ENCODE measurements at regions not wholly inside any gene's neighbourhood (a gene's known extent, or its start where the extent isn't known, plus 50 kb on each side); places are given as distances from the start of the nearest gene placed in this dataset.
"Not testable (repeated sequence)": the region's sequence is repeated elsewhere in the genome, so short reads cannot be mapped to it uniquely, and the experiment has no call there.

DNA sequence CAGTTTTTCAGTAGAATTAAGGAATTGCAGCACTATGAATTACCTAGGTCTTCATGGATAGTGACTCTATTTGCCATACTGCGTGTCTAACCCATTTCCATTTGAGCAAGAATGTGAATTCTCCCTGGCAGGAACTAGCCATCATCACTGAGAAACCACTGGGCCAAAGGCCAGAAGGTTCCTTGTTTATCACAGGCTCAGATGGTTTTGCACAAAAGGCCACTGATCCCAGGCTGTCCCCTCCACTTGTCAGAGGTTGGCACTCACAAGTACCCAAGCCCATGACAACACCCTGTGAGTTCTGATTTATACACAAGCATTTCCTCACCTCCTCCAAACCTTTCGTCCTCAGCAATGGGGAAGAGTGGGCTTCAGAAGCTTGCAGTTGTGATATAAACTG, 131.8 kb downstream of the FOXB1 start:
- no peak for DNase-seq (ENCODE audit: low read depth)

DNA sequence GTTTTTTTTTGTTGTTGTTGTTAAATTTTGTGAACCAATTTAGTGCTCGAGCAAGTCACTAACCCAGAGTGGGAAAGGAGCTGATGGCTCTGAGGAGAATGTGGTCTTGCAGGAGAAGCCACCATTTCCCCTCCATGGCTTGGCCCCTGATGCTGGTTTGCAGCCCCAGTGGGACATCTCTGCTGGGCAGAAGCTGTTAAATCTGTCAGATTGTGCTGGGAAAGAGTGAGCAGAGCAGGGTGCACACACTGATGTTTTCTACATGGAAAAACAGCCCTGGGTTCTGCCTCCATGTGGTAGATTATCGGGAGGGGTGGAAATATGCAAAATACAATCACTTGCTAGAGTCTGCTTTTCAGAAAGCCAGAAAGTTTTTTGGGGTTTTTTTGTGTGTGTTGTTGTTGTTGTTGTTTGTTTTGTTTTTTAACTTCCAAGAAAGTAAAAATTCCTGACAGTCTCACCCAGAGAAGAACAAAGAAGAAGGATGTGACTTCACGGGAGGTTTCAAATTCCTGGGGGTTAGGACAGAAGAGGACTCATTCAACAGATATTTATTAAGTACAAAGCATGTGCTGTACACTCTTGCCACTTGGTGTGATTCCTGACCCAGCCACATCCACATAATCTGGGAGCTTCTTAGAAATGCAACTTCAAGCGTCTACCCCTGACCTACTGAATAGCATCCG, 133.7 kb downstream of the FOXB1 start:
- no peak for DNase-seq (ENCODE audit: low read depth)

DNA sequence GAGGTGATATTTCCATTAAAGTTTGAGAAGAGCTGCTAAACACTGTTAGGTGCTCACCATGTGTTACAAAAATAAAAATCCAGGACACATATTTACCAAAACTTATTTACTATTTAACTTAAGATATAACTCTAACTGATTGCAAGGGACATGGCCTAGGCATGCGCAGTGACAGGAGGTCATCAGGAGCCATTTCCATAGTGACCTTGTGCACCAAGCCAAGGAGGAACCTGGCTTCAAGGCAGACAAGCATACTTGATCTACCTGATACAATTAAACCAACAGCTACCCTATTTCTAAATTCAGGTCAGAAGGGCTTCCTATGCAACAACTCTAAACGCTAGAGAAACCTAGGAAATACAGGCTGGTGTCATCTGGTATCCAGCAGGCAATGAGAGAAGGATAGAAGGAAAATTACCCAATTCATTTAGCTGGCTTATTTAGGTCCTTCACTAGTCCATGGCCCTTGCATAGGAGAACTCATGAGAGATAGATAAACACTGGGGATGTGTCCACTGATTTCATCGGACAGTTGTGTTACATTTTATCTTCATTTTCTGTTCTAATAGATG, 134.4 kb downstream of the FOXB1 start:
- DNase-seq (ENCODE audit: low read depth) = no peak

DNA sequence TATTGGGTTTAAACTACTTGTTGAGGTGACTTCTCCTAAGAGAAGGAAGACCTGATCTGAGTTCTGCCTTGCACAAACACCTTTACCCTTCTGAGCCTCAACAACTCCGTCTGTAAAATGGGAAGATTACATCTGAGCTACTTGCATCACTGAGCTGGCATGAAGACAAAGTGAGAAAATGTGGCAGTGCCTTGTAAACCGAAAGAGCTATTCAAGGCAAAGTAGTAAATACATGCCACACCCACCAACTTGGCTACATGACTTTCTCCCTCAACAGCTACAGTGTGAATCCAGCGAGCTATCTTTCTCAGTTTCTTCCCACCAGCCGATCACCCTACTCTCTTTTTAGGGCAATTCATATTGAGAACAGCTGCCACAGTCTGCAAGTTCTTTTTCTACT, 148.3 kb downstream of the FOXB1 start:
- DNase-seq (ENCODE audit: low read depth) = no peak

DNA sequence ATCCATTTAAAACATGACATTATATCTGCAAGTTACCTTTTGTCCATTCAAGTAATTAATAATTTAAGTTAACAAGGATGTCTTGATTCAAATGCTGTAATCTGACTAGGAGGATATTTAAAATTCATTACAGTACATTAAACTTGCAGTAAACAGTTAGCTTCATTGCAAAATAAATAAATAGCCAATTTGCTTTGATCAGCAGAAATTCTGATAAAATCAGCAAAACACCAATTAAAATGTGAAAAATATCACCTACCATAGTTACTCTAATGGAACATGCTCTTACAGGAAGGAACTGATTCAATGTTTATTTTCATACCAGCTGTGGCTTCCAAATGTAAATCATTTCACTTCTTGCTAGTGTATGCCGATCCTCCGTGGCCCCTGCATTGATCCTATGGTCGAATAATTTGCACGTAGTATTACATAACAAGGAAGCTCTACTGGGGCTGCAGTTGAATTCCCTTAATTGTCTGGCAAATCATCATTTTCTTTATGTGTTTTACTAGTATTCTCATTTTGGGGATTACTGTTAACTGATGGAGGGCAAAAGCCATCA, 150.7 kb downstream of the FOXB1 start:
- no peak for DNase-seq (ENCODE audit: low read depth)

- DNase-seq (ENCODE audit: low read depth) = peak; percentile 43
Measured at GRCh38 chr15:60155661-60156060, 151.6 kb downstream of the FOXB1 start.

DNA sequence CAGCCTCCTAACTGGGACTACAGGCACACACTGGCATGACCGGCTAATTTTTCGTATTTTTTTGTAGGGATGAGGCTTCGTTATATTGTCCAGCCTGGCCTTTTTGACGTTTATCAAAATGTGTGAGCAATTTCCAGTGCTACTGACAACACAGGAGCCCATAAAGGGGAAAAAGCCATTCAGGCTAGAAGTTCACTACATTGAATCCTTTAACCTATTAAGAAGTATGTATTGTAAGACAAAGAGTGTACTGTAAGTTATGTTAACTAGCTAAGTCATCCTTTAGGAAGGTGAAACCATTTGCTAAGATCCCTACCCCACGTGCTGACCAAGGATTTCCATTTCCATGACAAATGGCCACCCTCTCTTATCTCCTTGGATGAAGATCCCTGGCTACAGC, 156.8 kb downstream of the FOXB1 start:
- DNase-seq (ENCODE audit: low read depth) = no peak

GRCh38 chr15:60161704-60162103, 157.6 kb downstream of the FOXB1 start:
- DNase-seq (ENCODE audit: low read depth) = no peak

- no peak for DNase-seq (ENCODE audit: low read depth)
Measured at GRCh38 chr15:60162251-60162967, 158.3 kb downstream of the FOXB1 start.

DNA sequence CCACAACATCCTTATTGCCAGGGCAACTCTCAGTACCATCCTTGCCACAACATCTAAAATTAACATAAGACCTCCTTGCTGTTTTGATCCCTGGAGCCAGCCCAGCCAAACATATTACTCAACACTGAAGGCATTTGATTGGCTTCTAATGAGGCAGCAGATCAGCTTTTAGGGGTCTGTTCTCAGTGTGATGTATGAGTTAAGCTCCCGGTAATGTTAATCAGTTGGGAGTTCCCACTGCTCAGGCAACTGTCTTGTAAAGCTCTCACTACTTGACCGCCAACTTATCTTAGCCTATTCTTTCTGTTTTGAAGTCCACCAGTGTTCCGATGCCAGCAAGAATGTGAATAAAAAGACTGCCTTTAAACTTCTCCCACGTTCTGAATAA, 158.9 kb downstream of the FOXB1 start:
- DNase-seq (ENCODE audit: low read depth) = no peak

DNA sequence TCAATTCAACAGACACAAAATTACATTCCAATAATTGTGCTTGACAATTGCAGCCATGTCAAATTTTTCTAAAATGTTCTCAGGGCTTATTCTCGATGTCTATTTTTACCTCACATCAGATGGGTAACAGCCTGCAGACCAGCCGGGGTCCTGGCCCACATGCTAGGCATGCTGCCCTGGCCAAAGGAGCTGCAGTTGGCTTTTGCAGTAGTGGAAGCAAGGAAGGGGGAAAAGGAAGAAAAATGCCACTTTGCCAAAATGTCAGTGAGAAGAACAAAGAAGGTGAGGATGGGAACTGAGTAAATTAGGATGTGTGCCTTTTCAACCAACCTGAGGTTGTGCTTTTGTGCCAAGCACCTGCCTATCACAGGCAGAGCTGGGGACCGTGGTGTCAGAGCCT, 161.0 kb downstream of the FOXB1 start:
- no peak for DNase-seq (ENCODE audit: low read depth)

- no peak for DNase-seq (ENCODE audit: low read depth)
Measured at GRCh38 chr15:60172143-60172542, 168.0 kb downstream of the FOXB1 start.

DNA sequence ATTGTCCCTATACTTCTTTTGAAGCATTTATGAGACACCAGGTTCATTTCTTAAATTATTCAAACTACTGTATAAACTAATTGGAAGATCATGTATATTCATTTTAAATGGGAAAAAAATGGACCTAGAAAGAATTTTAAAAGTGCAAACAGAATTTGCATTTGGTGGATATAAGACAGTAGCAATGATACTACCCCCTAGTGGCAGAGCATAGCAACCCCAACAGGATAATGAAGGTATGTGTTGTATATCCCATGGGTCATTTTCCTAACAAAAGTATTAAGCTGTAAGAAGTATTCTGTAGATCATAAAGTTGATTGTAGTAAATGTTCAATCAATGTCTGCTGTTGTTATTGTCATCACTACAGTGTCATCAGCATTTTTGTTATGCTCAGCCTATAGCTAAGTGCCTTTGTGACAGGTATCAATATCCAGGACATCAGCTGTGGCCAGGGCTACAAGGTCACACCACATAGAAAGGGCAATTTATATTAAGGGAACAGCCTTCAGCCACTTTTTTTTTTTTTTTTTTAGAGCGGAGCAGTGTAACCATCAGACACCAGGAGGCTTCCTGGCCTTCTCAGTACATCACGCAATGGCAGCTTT, 175.8 kb downstream of the FOXB1 start:
- peak; percentile 39 for DNase-seq (ENCODE audit: low read depth)

DNA sequence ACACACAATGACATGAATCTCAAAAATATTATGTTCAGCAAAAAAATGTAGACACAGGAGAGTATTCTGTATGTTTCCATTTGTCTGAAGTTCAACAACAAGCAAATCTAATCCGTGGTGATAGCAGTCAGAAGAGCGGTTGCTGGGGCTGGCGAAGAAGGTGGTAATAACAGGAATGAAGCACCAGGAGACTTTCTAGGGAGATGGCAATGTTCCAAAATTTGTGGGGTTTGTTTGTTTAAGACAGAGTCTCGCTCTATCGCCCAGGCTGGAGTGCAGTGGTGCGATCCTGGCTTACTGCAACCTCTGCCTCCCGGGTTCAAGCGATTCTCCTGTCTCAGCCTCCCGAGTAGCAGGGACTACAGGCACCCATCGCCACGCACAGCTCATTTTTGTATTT, 177.8 kb downstream of the FOXB1 start:
- not testable (repeated sequence) for DNase-seq (ENCODE audit: low read depth)

GRCh38 chr15:60183366-60183765, 179.3 kb downstream of the FOXB1 start:
- DNase-seq (ENCODE audit: low read depth) = no peak

GRCh38 chr15:60184579-60184978, 180.5 kb downstream of the FOXB1 start:
- DNase-seq (ENCODE audit: low read depth) = no peak

- no peak for DNase-seq (ENCODE audit: low read depth)
Measured at GRCh38 chr15:60191016-60191415, 186.9 kb downstream of the FOXB1 start.

- no peak for DNase-seq (ENCODE audit: low read depth)
Measured at GRCh38 chr15:60191821-60192220, 187.7 kb downstream of the FOXB1 start.

DNA sequence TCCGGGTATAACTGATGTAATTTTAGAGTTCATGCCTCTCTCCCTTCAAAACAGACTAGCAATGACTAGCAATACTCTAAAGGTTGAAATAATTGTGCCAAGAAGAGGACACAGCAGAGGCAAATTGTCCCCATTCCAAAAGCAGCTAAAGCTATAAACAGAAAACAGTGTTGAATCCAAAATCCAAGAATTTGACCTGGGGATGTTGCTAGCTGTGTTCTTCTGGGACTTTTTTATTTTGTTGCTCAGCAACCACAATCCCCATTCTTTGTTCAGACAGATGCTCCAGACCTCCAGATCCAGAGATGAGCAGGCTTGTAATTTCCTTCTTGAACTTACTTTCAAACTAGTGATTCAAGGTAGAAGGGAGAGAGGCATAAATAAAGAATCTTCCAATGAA, 191.5 kb downstream of the FOXB1 start:
- DNase-seq (ENCODE audit: low read depth) = no peak

GRCh38 chr15:60204131-60204885, 193.5 kb downstream of the ANXA2 start:
- no peak for DNase-seq (ENCODE audit: low read depth)

DNA sequence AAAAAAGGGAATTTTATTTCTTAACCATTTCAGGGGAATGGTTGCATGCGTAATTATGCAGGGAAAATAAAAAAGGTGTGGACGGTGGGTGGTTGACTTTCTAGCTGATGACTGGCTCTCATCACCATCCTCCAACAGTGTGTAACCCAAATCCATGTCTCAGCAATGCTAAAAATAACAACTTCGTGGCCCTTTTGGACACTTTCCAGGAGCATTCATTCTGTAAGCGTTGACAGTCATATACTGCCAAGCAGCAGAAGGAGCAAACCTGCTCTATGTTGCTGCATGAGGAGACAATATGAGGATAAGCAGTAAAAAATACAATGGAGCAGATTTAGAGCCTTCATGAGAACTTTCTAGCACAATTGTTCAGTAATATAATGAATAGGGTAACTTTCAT, 189.1 kb downstream of the ANXA2 start:
- no peak for DNase-seq (ENCODE audit: low read depth)

- DNase-seq (ENCODE audit: low read depth) = no peak
Measured at GRCh38 chr15:60212536-60212935, 185.2 kb downstream of the ANXA2 start.

Data from fibroblast of gingiva (primary cell).